ENCODE measurements at regions not wholly inside any gene's neighbourhood (a gene's known extent, or its start where the extent isn't known, plus 50 kb on each side); places are given as distances from the start of the nearest gene placed in this dataset.
"Not testable (repeated sequence)": the region's sequence is repeated elsewhere in the genome, so short reads cannot be mapped to it uniquely, and the experiment has no call there.

GRCh38 chr9:134547161-134548100 is 94.2 kb upstream of the COL5A1 start:
- no peak for ATAC-seq

- no peak for ATAC-seq
Observed at GRCh38 chr9:134548185-134548584, 93.4 kb upstream of the COL5A1 start.

- no peak for ATAC-seq
Observed at GRCh38 chr9:134548618-134549017, 93.0 kb upstream of the COL5A1 start.

GRCh38 chr9:134549336-134549735 is 92.3 kb upstream of the COL5A1 start:
- no peak for ATAC-seq

- ATAC-seq, result not testable (repeated sequence)
Observed at GRCh38 chr9:134550081-134550480, 91.5 kb upstream of the COL5A1 start.

- ATAC-seq, result no peak
Observed at GRCh38 chr9:134550584-134550983, 91.0 kb upstream of the COL5A1 start.

GRCh38 chr9:134551176-134551575 is 90.4 kb upstream of the COL5A1 start:
- ATAC-seq, result no peak

GRCh38 chr9:134551644-134552348 is 89.8 kb upstream of the COL5A1 start:
- ATAC-seq, result no peak

- ATAC-seq, result no peak
Observed at GRCh38 chr9:134552349-134552990, 89.1 kb upstream of the COL5A1 start.

- ATAC-seq, result no peak
Observed at GRCh38 chr9:134553061-134553891, 88.3 kb upstream of the COL5A1 start.

- ATAC-seq, result no peak
Observed at GRCh38 chr9:134553996-134554372, 87.6 kb upstream of the COL5A1 start.

- no peak for ATAC-seq
Observed at GRCh38 chr9:134554373-134555093, 87.1 kb upstream of the COL5A1 start.

- ATAC-seq, result no peak
Observed at GRCh38 chr9:134555094-134555650, 86.4 kb upstream of the COL5A1 start.

GRCh38 chr9:134556531-134557068 is 85.0 kb upstream of the COL5A1 start:
- ATAC-seq, result no peak

- ATAC-seq, result no peak
Observed at GRCh38 chr9:134557331-134557730, 84.3 kb upstream of the COL5A1 start.

- ATAC-seq, result no peak
Observed at GRCh38 chr9:134558124-134558905, 83.3 kb upstream of the COL5A1 start.

GRCh38 chr9:134559013-134559412 is 82.6 kb upstream of the COL5A1 start:
- no peak for ATAC-seq

- no peak for ATAC-seq
Observed at GRCh38 chr9:134560206-134560605, 81.4 kb upstream of the COL5A1 start.

GRCh38 chr9:134560654-134561053 is 80.9 kb upstream of the COL5A1 start:
- ATAC-seq, result no peak

- no peak for ATAC-seq
Observed at GRCh38 chr9:134561427-134562145, 80.0 kb upstream of the COL5A1 start.
